ENCODE measurements at regions not wholly inside any gene's neighbourhood (a gene's known extent, or its start where the extent isn't known, plus 50 kb on each side); places are given as distances from the start of the nearest gene placed in this dataset.

GRCh38 chr1:70567167-70567566 lies 156.1 kb downstream of the CTH start:
- no peak overlapping the region for H3K27ac ChIP-seq (ENCODE audit: low read depth, low read length)
- no peaks in the 10 kb centered on the region for H3K79me2 ChIP-seq (ENCODE audit: control insufficient read depth, insufficient read depth, low read length)
- H3K27me3 ChIP-seq (ENCODE audit: insufficient read depth, low read length, poor library complexity), result no peaks in the 10 kb centered on the region
- no peak overlapping the region for H2BK5ac ChIP-seq (ENCODE audit: low read length)
- H2BK15ac ChIP-seq (replicated peaks; ENCODE audit: low read depth), result no peak overlapping the region
- no peak for DNase-seq
- no peak overlapping the region for H4K5ac ChIP-seq (ENCODE audit: low read length)
- no CpG with 5 or more reads among the region's 5 CpGs for whole genome bisulfite sequencing (ENCODE audit: extremely low coverage, insufficient coverage, low lambda C conversion rate)
- H3K4ac ChIP-seq (ENCODE audit: low read depth, low read length), result no peak overlapping the region
- H4K8ac ChIP-seq (ENCODE audit: low read depth, low read length), result no peak overlapping the region
- H3K4me1 ChIP-seq (ENCODE audit: control insufficient read depth, low read depth, low read length), result no peaks in the 10 kb centered on the region
- H3K4me3 ChIP-seq (ENCODE audit: low read length), result no peak overlapping the region
- H3K9ac ChIP-seq (ENCODE audit: low read length), result no peak overlapping the region
- H2AK5ac ChIP-seq (ENCODE audit: low read length), result no peak overlapping the region
- H2BK120ac ChIP-seq (ENCODE audit: low read depth, low read length), result no peak overlapping the region
- H3K79me1 ChIP-seq (ENCODE audit: low read length), result no peaks in the 10 kb centered on the region
- H3K56ac ChIP-seq (ENCODE audit: low read length), result no peak overlapping the region
- no peak overlapping the region for H3K18ac ChIP-seq (ENCODE audit: low read length)
- no peaks in the 10 kb centered on the region for H3K36me3 ChIP-seq (ENCODE audit: control insufficient read depth, insufficient read depth, low read length)
- H3K4me2 ChIP-seq (ENCODE audit: low read length), result no peak overlapping the region
- H3K23ac ChIP-seq (ENCODE audit: low read length), result no peak overlapping the region

- Histone ChIP-seq H3K36me3 (ENCODE audit: control insufficient read depth, insufficient read depth, low read length) (no peaks in the 10 kb centered on the region), H2AK5ac (ENCODE audit: low read length) (no peak overlapping the region), H3K4me2 (ENCODE audit: low read length) (no peak overlapping the region), H3K27me3 (ENCODE audit: insufficient read depth, low read length, poor library complexity) (no peaks in the 10 kb centered on the region), H4K8ac (ENCODE audit: low read depth, low read length) (no peak overlapping the region), H2BK5ac (ENCODE audit: low read length) (no peak overlapping the region), H3K27ac (ENCODE audit: low read depth, low read length) (no peak overlapping the region), H3K23ac (ENCODE audit: low read length) (no peak overlapping the region), H2BK120ac (ENCODE audit: low read depth, low read length) (no peak overlapping the region), H4K5ac (ENCODE audit: low read length) (no peak overlapping the region), H3K18ac (ENCODE audit: low read length) (no peak overlapping the region), H3K4me3 (ENCODE audit: low read length) (no peak overlapping the region), H3K9ac (ENCODE audit: low read length) (no peak overlapping the region), H3K79me1 (ENCODE audit: low read length) (no peaks in the 10 kb centered on the region), H2BK15ac (replicated peaks; ENCODE audit: low read depth) (no peak overlapping the region), H3K79me2 (ENCODE audit: control insufficient read depth, insufficient read depth, low read length) (no peaks in the 10 kb centered on the region), H3K4ac (ENCODE audit: low read depth, low read length) (no peak overlapping the region), H3K4me1 (ENCODE audit: control insufficient read depth, low read depth, low read length) (no peaks in the 10 kb centered on the region), H3K56ac (ENCODE audit: low read length) (no peak overlapping the region)
- no peak for DNase-seq
These were observed 160.1 kb downstream of the CTH start for GRCh38 chr1:70571191-70571590.

- H3K23ac ChIP-seq (ENCODE audit: low read length), result no peak overlapping the region
- H2AK5ac ChIP-seq (ENCODE audit: low read length), result no peak overlapping the region
- no peak overlapping the region for H3K27ac ChIP-seq (ENCODE audit: low read depth, low read length)
- no peaks in the 10 kb centered on the region for H3K36me3 ChIP-seq (ENCODE audit: control insufficient read depth, insufficient read depth, low read length)
- no peaks in the 10 kb centered on the region for H3K27me3 ChIP-seq (ENCODE audit: insufficient read depth, low read length, poor library complexity)
- WGBS (ENCODE audit: extremely low coverage, insufficient coverage, low lambda C conversion rate), result no CpG with 5 or more reads among the region's 2 CpGs
- no peak overlapping the region for H2BK15ac ChIP-seq (replicated peaks; ENCODE audit: low read depth)
- no peak overlapping the region for H4K8ac ChIP-seq (ENCODE audit: low read depth, low read length)
- H3K79me2 ChIP-seq (ENCODE audit: control insufficient read depth, insufficient read depth, low read length), result no peaks in the 10 kb centered on the region
- no peaks in the 10 kb centered on the region for H3K79me1 ChIP-seq (ENCODE audit: low read length)
- H2BK5ac ChIP-seq (ENCODE audit: low read length), result no peak overlapping the region
- no peak overlapping the region for H3K4me2 ChIP-seq (ENCODE audit: low read length)
- H3K4me3 ChIP-seq (ENCODE audit: low read length), result no peak overlapping the region
- no peaks in the 10 kb centered on the region for H3K4me1 ChIP-seq (ENCODE audit: control insufficient read depth, low read depth, low read length)
- H3K4ac ChIP-seq (ENCODE audit: low read depth, low read length), result no peak overlapping the region
- H3K18ac ChIP-seq (ENCODE audit: low read length), result no peak overlapping the region
- DNase-seq, result no peak
- H3K9ac ChIP-seq (ENCODE audit: low read length), result no peak overlapping the region
- no peak overlapping the region for H2BK120ac ChIP-seq (ENCODE audit: low read depth, low read length)
- no peak overlapping the region for H4K5ac ChIP-seq (ENCODE audit: low read length)
- H3K56ac ChIP-seq (ENCODE audit: low read length), result no peak overlapping the region
These were observed 162.3 kb downstream of the CTH start for GRCh38 chr1:70573317-70573843.

GRCh38 chr1:70581661-70582060 lies 170.6 kb downstream of the CTH start:
- Histone ChIP-seq H4K5ac (ENCODE audit: low read length) (no peak overlapping the region), H3K4me1 (ENCODE audit: control insufficient read depth, low read depth, low read length) (no peaks in the 10 kb centered on the region), H3K18ac (ENCODE audit: low read length) (no peak overlapping the region), H2BK15ac (replicated peaks; ENCODE audit: low read depth) (no peak overlapping the region), H3K4me2 (ENCODE audit: low read length) (no peak overlapping the region), H3K27ac (ENCODE audit: low read depth, low read length) (no peak overlapping the region), H3K79me1 (ENCODE audit: low read length) (no peaks in the 10 kb centered on the region), H4K8ac (ENCODE audit: low read depth, low read length) (no peak overlapping the region), H3K4me3 (ENCODE audit: low read length) (no peak overlapping the region), H3K9ac (ENCODE audit: low read length) (no peak overlapping the region), H2AK5ac (ENCODE audit: low read length) (no peak overlapping the region), H3K23ac (ENCODE audit: low read length) (no peak overlapping the region), H2BK120ac (ENCODE audit: low read depth, low read length) (no peak overlapping the region), H3K56ac (ENCODE audit: low read length) (no peak overlapping the region), H2BK5ac (ENCODE audit: low read length) (no peak overlapping the region), H3K36me3 (ENCODE audit: control insufficient read depth, insufficient read depth, low read length) (no peaks in the 10 kb centered on the region), H3K79me2 (ENCODE audit: control insufficient read depth, insufficient read depth, low read length) (no peaks in the 10 kb centered on the region), H3K27me3 (ENCODE audit: insufficient read depth, low read length, poor library complexity) (no peaks in the 10 kb centered on the region), H3K4ac (ENCODE audit: low read depth, low read length) (no peak overlapping the region)
- DNase-seq, result no peak

GRCh38 chr1:70583522-70583921 lies 172.5 kb downstream of the CTH start:
- Histone ChIP-seq H3K18ac (ENCODE audit: low read length) (no peak overlapping the region), H2BK5ac (ENCODE audit: low read length) (no peak overlapping the region), H3K4me1 (ENCODE audit: control insufficient read depth, low read depth, low read length) (no peaks in the 10 kb centered on the region), H4K8ac (ENCODE audit: low read depth, low read length) (no peak overlapping the region), H3K4ac (ENCODE audit: low read depth, low read length) (no peak overlapping the region), H3K9ac (ENCODE audit: low read length) (no peak overlapping the region), H3K4me3 (ENCODE audit: low read length) (no peak overlapping the region), H3K79me2 (ENCODE audit: control insufficient read depth, insufficient read depth, low read length) (no peaks in the 10 kb centered on the region), H4K5ac (ENCODE audit: low read length) (no peak overlapping the region), H3K56ac (ENCODE audit: low read length) (no peak overlapping the region), H2BK120ac (ENCODE audit: low read depth, low read length) (no peak overlapping the region), H3K79me1 (ENCODE audit: low read length) (no peaks in the 10 kb centered on the region), H3K4me2 (ENCODE audit: low read length) (no peak overlapping the region), H2AK5ac (ENCODE audit: low read length) (no peak overlapping the region), H2BK15ac (replicated peaks; ENCODE audit: low read depth) (no peak overlapping the region), H3K27ac (ENCODE audit: low read depth, low read length) (no peak overlapping the region), H3K36me3 (ENCODE audit: control insufficient read depth, insufficient read depth, low read length) (no peaks in the 10 kb centered on the region), H3K27me3 (ENCODE audit: insufficient read depth, low read length, poor library complexity) (no peaks in the 10 kb centered on the region), H3K23ac (ENCODE audit: low read length) (no peak overlapping the region)
- no CpG with 5 or more reads among the region's 1 CpG for whole genome bisulfite sequencing (ENCODE audit: extremely low coverage, insufficient coverage, low lambda C conversion rate)
- no peak for DNase-seq

- Histone ChIP-seq H3K4me3 (ENCODE audit: low read length) (no peak overlapping the region), H3K27me3 (ENCODE audit: insufficient read depth, low read length, poor library complexity) (no peaks in the 10 kb centered on the region), H3K79me1 (ENCODE audit: low read length) (no peaks in the 10 kb centered on the region), H3K36me3 (ENCODE audit: control insufficient read depth, insufficient read depth, low read length) (no peaks in the 10 kb centered on the region), H3K79me2 (ENCODE audit: control insufficient read depth, insufficient read depth, low read length) (no peaks in the 10 kb centered on the region), H3K56ac (ENCODE audit: low read length) (no peak overlapping the region), H2BK5ac (ENCODE audit: low read length) (no peak overlapping the region), H2AK5ac (ENCODE audit: low read length) (no peak overlapping the region), H3K27ac (ENCODE audit: low read depth, low read length) (no peak overlapping the region), H4K5ac (ENCODE audit: low read length) (no peak overlapping the region), H3K18ac (ENCODE audit: low read length) (peak overlapping the region; percentile 87), H3K4me2 (ENCODE audit: low read length) (no peak overlapping the region), H3K4me1 (ENCODE audit: control insufficient read depth, low read depth, low read length) (no peaks in the 10 kb centered on the region), H4K8ac (ENCODE audit: low read depth, low read length) (no peak overlapping the region), H3K9ac (ENCODE audit: low read length) (no peak overlapping the region), H3K23ac (ENCODE audit: low read length) (no peak overlapping the region), H2BK120ac (ENCODE audit: low read depth, low read length) (peak overlapping the region; percentile 45), H3K4ac (ENCODE audit: low read depth, low read length) (peak overlapping the region; percentile 16), H2BK15ac (replicated peaks; ENCODE audit: low read depth) (no peak overlapping the region)
- WGBS (ENCODE audit: extremely low coverage, insufficient coverage, low lambda C conversion rate), result no CpG with 5 or more reads among the region's 1 CpG
- no peak for DNase-seq
These were observed 175.0 kb downstream of the CTH start for GRCh38 chr1:70586046-70586445.
